ENCODE measurements at regions not wholly inside any gene's neighbourhood (a gene's known extent, or its start where the extent isn't known, plus 50 kb on each side); places are given as distances from the start of the nearest gene placed in this dataset.

- in situ Hi-C loops (cut with HindIII; ENCODE audit: low sequenced_read_pairs) = no loop called here
Measured at GRCh38 chr15:25969886-25970285, 106.8 kb upstream of the ATP10A start.

GRCh38 chr15:25967116-25967515 is 104.0 kb upstream of the ATP10A start:
- TF ChIP-seq CTCF (IDR thresholded peaks at IDR 0.05; ENCODE audit: low read depth, low read length) = no peak
- DNase-seq (ENCODE audit: low read depth, low spot score) = no peak
- no peak overlapping the region for H3K4me3 ChIP-seq (ENCODE audit: low read depth, low read length)
- in situ Hi-C loops (cut with HindIII; ENCODE audit: low sequenced_read_pairs) = no loop called here

More at GRCh38 chr15:25969886-25970285, 106.8 kb upstream of the ATP10A start:
- DNase-seq (ENCODE audit: low read depth, low spot score) = no peak
- H3K4me3 ChIP-seq (ENCODE audit: low read depth, low read length) = no peak overlapping the region
- no peak for TF ChIP-seq CTCF (IDR thresholded peaks at IDR 0.05; ENCODE audit: low read depth, low read length)

- DNase-seq (ENCODE audit: low read depth, low spot score) = no peak
- H3K4me3 ChIP-seq (ENCODE audit: low read depth, low read length) = no peak overlapping the region
- no peak for TF ChIP-seq CTCF (IDR thresholded peaks at IDR 0.05; ENCODE audit: low read depth, low read length)
- in situ Hi-C loops (cut with HindIII; ENCODE audit: low sequenced_read_pairs) = no loop called here
Measured at GRCh38 chr15:25965326-25965725, 102.2 kb upstream of the ATP10A start.

- in situ Hi-C loops (cut with HindIII; ENCODE audit: low sequenced_read_pairs) = no loop called here
- no peak for DNase-seq (ENCODE audit: low read depth, low spot score)
- no peak for TF ChIP-seq CTCF (IDR thresholded peaks at IDR 0.05; ENCODE audit: low read depth, low read length)
- H3K4me3 ChIP-seq (ENCODE audit: low read depth, low read length) = no peak overlapping the region
Measured at GRCh38 chr15:25960273-25960672, 97.1 kb upstream of the ATP10A start.

- TF ChIP-seq CTCF (IDR thresholded peaks at IDR 0.05; ENCODE audit: low read depth, low read length) = no peak
- in situ Hi-C loops (cut with HindIII; ENCODE audit: low sequenced_read_pairs) = no loop called here
- H3K4me3 ChIP-seq (ENCODE audit: low read depth, low read length) = no peak overlapping the region
- no peak for DNase-seq (ENCODE audit: low read depth, low spot score)
Measured at GRCh38 chr15:25959100-25959499, 96.0 kb upstream of the ATP10A start.

- in situ Hi-C loops (cut with HindIII; ENCODE audit: low sequenced_read_pairs) = no loop called here
- TF ChIP-seq CTCF (IDR thresholded peaks at IDR 0.05; ENCODE audit: low read depth, low read length) = no peak
- DNase-seq (ENCODE audit: low read depth, low spot score) = no peak
Measured at GRCh38 chr15:25955628-25956027, 92.5 kb upstream of the ATP10A start.

GRCh38 chr15:25954398-25954797 is 91.3 kb upstream of the ATP10A start:
- in situ Hi-C loops (cut with HindIII; ENCODE audit: low sequenced_read_pairs) = no loop called here
- no peak for DNase-seq (ENCODE audit: low read depth, low spot score)
- TF ChIP-seq CTCF (IDR thresholded peaks at IDR 0.05; ENCODE audit: low read depth, low read length) = no peak
- no peak overlapping the region for H3K4me3 ChIP-seq (ENCODE audit: low read depth, low read length)

More at GRCh38 chr15:25955628-25956027, 92.5 kb upstream of the ATP10A start:
- no peak overlapping the region for H3K4me3 ChIP-seq (ENCODE audit: low read depth, low read length)
